GM23338 (cell line): ENCODE measurements at regions not wholly inside any gene's neighbourhood (a gene's known extent, or its start where the extent isn't known, plus 50 kb on each side); places are given as distances from the start of the nearest gene placed in this dataset.
A peak's percentile ranks its signal among the peaks of the same experiment; 100 is the strongest.

Experiments used
- ATAC-seq: fragments of 200-7000 bp; cut with Tn5 transposase; 3 replicates; pipeline ENCODE4 v1.9.1; 2020
- DNase-seq: peaks from one replicate; pipeline ENCODE4 v3.0.0-alpha.2; 2015; ENCODE audit warnings: low spot score
- H2AFZ ChIP-seq: fragments of 200-600 bp; sonication (generic); 2 replicates; pipeline ENCODE4 v1.8.0; 2016; ENCODE audit warnings: antibody characterized with exemption, mild to moderate bottlenecking, moderate library complexity
- H3F3A ChIP-seq: fragments of 200-600 bp; sonication (generic); replicated peaks from 2 replicates; pipeline ENCODE4 v1.8.0; 2017; ENCODE audit warnings: antibody characterized with exemption, mixed run types, low read depth
- H3K27ac ChIP-seq: fragments of 200-600 bp; sonication (generic); 2 replicates; pipeline ENCODE4 v1.6.1; 2016; ENCODE audit warnings: low read depth
- H3K27me3 ChIP-seq: fragments of 200-600 bp; sonication (generic); 2 replicates; pipeline ENCODE4 v1.8.0; 2016; ENCODE audit warnings: mild to moderate bottlenecking, mixed run types, moderate library complexity; ENCODE audit not compliant: insufficient read depth
- H3K36me3 ChIP-seq: fragments of 200-600 bp; sonication (generic); 2 replicates; pipeline ENCODE4 v1.8.0; 2016; ENCODE audit warnings: mild to moderate bottlenecking; ENCODE audit not compliant: insufficient read depth
- H3K4me1 ChIP-seq: fragments of 200-600 bp; sonication (generic); 2 replicates; pipeline ENCODE4 v1.8.0; 2016; ENCODE audit warnings: mild to moderate bottlenecking, moderate library complexity; ENCODE audit not compliant: insufficient read depth
- H3K4me2 ChIP-seq: fragments of 200-600 bp; sonication (generic); 2 replicates; pipeline ENCODE4 v1.7.1; 2017; ENCODE audit warnings: mixed run types
- H3K4me3 ChIP-seq: fragments of 200-600 bp; sonication (generic); 2 replicates; pipeline ENCODE4 v1.6.1; 2016; ENCODE audit warnings: mixed run types
- H3K79me2 ChIP-seq: fragments of 200-600 bp; sonication (generic); replicated peaks from 2 replicates; pipeline ENCODE4 v1.8.0; 2017; ENCODE audit warnings: mild to moderate bottlenecking; ENCODE audit not compliant: insufficient read depth
- H3K9me2 ChIP-seq: fragments of 200-600 bp; sonication (generic); 2 replicates; pipeline ENCODE4 v1.8.0; 2017; ENCODE audit not compliant: insufficient read depth
- H4K20me1 ChIP-seq: fragments of 200-600 bp; sonication (generic); replicated peaks from 2 replicates; pipeline ENCODE4 v1.8.0; 2017; ENCODE audit warnings: mild to moderate bottlenecking; ENCODE audit not compliant: insufficient read depth
- H3K27ac Mint-ChIP-seq: 2 replicates; pipeline ENCODE4 v1.8.0; 2020; ENCODE audit warnings: inconsistent platforms, mild to moderate bottlenecking, moderate library complexity, mixed read lengths
- H3K27me3 Mint-ChIP-seq: 3 replicates; pipeline ENCODE4 v1.8.0; 2022; ENCODE audit warnings: low read depth, mild to moderate bottlenecking, moderate library complexity, mixed read lengths, inconsistent platforms; ENCODE audit not compliant: insufficient read depth, poor library complexity
- H3K36me3 Mint-ChIP-seq: 3 replicates; pipeline ENCODE4 v1.8.0; 2021; ENCODE audit warnings: low read depth, mild to moderate bottlenecking, inconsistent platforms, moderate library complexity, mixed read lengths
- H3K4me1 Mint-ChIP-seq: 3 replicates; pipeline ENCODE4 v1.8.0; 2020; ENCODE audit warnings: mild to moderate bottlenecking, inconsistent platforms, mixed read lengths
- H3K4me3 Mint-ChIP-seq: 3 replicates; pipeline ENCODE4 v1.8.0; 2021; ENCODE audit warnings: moderate library complexity, mild to moderate bottlenecking, inconsistent platforms, mixed read lengths
- H3K9me3 Mint-ChIP-seq: 3 replicates; pipeline ENCODE4 v1.8.0; 2020; ENCODE audit warnings: moderate library complexity, mild to moderate bottlenecking, inconsistent platforms, mixed read lengths
- CREB1 ChIP-seq: fragments of 250-450 bp; sonication (Bioruptor Pico); IDR thresholded peaks from 2 replicates; pipeline ENCODE4 v1.5.0; 2020; ENCODE audit warnings: low read depth, mild to moderate bottlenecking, moderate library complexity
- CTCF ChIP-seq, 2 experiments: fragments of 200-600 bp in 1 of 2; sonication (generic) in 1 of 2; conservative IDR thresholded peaks; 2 replicates each; pipeline versions ENCODE4 v1.5.1 to v1.6.1; 2016 to 2017; ENCODE audit warnings: antibody characterized with exemption in 2 of 2, low read depth in 2 of 2, mild to moderate bottlenecking in 2 of 2, moderate library complexity in 1 of 2
- EZH2 ChIP-seq: fragments of 200-600 bp; sonication (generic); IDR thresholded peaks from one replicate; pipeline ENCODE4 v1.8.0; 2017; ENCODE audit warnings: antibody characterized with exemption, mild to moderate bottlenecking, low read depth; ENCODE audit not compliant: unreplicated experiment
- EZH2phosphoT487 ChIP-seq: fragments of 200-600 bp; sonication (generic); IDR thresholded peaks from one replicate; pipeline ENCODE4 v1.8.1; 2018; ENCODE audit warnings: antibody characterized with exemption; ENCODE audit not compliant: unreplicated experiment
- JUNB ChIP-seq: IDR thresholded peaks from one replicate; pipeline ENCODE4 v1.6.1; 2016; ENCODE audit warnings: antibody characterized with exemption; ENCODE audit not compliant: unreplicated experiment
- NANOG ChIP-seq: IDR thresholded peaks from 2 replicates; pipeline ENCODE4 v1.6.1; 2016; ENCODE audit warnings: antibody characterized with exemption, borderline replicate concordance
- POLR2AphosphoS5 ChIP-seq: IDR thresholded peaks from 2 replicates; pipeline ENCODE4 v1.6.1; 2016; ENCODE audit warnings: antibody characterized with exemption, low read depth
- REST ChIP-seq: IDR thresholded peaks from one replicate; pipeline ENCODE4 v1.6.1; 2018; ENCODE audit warnings: antibody characterized with exemption; ENCODE audit not compliant: unreplicated experiment
- STAT1 ChIP-seq: IDR thresholded peaks from one replicate; pipeline ENCODE4 v1.6.1; 2016; ENCODE audit warnings: antibody characterized with exemption; ENCODE audit not compliant: unreplicated experiment
- ZNF114 ChIP-seq: fragments of 250-450 bp; sonication (Bioruptor Pico); IDR thresholded peaks from 2 replicates; pipeline ENCODE4 v1.5.0; 2020; ENCODE audit warnings: mild to moderate bottlenecking, moderate library complexity
- ZNF331 ChIP-seq: fragments of 250-450 bp; sonication (Bioruptor Pico); IDR thresholded peaks from 2 replicates; pipeline ENCODE4 v1.5.0; 2020; ENCODE audit warnings: low read depth, mild to moderate bottlenecking, moderate library complexity
- TF ChIP-seq, protein P1 (sequence below): IDR thresholded peaks from 2 replicates; pipeline ENCODE4 v1.6.1; 2016; ENCODE audit warnings: antibody characterized with exemption

GRCh38 chr6:7671581-7671980, 54.3 kb upstream of the BMP6 start (continued):
- TF ChIP-seq CTCF (conservative IDR thresholded peaks at IDR 0.05; ENCODE audit: low read depth in 2 of 2): no peak
- no peak for TF ChIP-seq NANOG

DNA sequence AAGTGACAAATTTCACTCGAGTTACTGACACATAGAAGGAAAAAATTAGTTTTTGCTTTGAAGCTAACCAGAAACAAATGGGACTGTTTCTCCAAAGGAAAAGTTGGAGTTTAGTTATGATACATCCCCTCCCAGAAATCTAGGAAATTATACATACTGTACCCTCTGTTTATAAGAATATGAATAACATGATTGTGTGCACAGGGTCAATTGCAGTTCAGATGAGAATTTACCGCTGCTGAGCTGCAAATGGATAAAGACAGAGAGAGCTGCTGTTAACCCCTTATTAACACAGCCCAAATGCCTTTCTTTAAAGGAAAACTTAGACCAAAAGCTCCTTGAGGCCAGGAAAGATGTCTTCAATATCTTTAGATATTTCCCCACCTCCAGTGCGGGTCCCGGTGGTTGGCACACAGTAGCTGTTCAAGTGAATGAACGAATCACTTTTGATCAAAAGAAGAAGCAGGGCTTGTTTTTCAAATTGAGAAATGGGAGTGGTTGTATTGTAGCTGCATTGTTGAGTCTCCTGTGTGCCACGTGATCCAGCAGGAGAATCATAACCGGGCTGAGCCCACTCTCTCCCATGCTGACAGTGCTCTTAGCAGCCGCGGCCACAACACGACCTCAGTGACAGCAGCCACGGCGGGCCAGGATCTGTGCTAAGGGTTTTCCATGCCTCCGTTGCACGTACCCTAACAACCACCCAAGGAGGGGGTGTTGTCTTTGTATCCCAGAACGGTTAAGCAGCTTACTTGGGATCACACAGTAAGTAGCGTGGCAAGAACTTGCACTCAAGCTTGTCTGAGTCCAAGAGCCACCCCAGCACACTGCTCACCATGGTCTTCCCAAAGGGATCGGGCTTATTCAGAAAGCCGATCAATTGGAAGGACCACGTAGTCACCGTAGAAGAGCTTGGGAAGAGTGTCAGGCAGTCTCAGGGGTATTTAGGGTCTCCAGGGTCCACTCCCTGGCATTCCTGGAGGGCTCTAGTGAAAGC, 53.5 kb upstream of the BMP6 start:
- H4K20me1 ChIP-seq: no peaks in the 10 kb centered on the region
- Mint-ChIP-seq H3K27ac (no peak overlapping the region), H3K4me3 (peak overlapping the region; percentile 58), H3K9me3 (no peaks in the 10 kb centered on the region), H3K4me1 (peaks cover 9% of the 10 kb centered on the region), H3K27me3 (peaks cover 5% of the 10 kb centered on the region), H3K36me3 (no peaks in the 10 kb centered on the region)
- H3K9me2 ChIP-seq: no peaks in the 10 kb centered on the region
- H3K4me1 ChIP-seq: 0 out of 2 replicates have a peak, but pooled peaks cover 4% of the 10 kb centered on the region
- no peaks in the 10 kb centered on the region for H3F3A ChIP-seq
- H3K27ac ChIP-seq: no peak overlapping the region
- no peaks in the 10 kb centered on the region for H3K36me3 ChIP-seq
- no peaks in the 10 kb centered on the region; the same call in 1 of the 2 replicates for H3K27me3 ChIP-seq
- peak overlapping the region; percentile 49 for H3K4me3 ChIP-seq
- H3K4me2 ChIP-seq: peak overlapping the region; percentile 74
- DNase-seq (no peak), ATAC-seq (peak; percentile 31)
- H2AFZ ChIP-seq: peak overlapping the region; percentile 95
- H3K79me2 ChIP-seq: no peaks in the 10 kb centered on the region
- TF ChIP-seq NANOG (no peak), CTCF (conservative IDR thresholded peaks at IDR 0.05; ENCODE audit: low read depth in 2 of 2) (no peak), REST (no peak), EZH2 (no peak), ZNF114 (no peak), CREB1 (CRISPR knock-in tag) (no peak), POLR2AphosphoS5 (no peak), ZNF331 (CRISPR knock-in tag) (no peak), JUNB (no peak), EZH2phosphoT487 (no peak), STAT1 (no peak)
- TF ChIP-seq, protein P1, sequence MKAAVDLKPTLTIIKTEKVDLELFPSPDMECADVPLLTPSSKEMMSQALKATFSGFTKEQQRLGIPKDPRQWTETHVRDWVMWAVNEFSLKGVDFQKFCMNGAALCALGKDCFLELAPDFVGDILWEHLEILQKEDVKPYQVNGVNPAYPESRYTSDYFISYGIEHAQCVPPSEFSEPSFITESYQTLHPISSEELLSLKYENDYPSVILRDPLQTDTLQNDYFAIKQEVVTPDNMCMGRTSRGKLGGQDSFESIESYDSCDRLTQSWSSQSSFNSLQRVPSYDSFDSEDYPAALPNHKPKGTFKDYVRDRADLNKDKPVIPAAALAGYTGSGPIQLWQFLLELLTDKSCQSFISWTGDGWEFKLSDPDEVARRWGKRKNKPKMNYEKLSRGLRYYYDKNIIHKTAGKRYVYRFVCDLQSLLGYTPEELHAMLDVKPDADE: no peak
